ENCODE measurements at regions not wholly inside any gene's neighbourhood (a gene's known extent, or its start where the extent isn't known, plus 50 kb on each side); places are given as distances from the start of the nearest gene placed in this dataset.

DNA sequence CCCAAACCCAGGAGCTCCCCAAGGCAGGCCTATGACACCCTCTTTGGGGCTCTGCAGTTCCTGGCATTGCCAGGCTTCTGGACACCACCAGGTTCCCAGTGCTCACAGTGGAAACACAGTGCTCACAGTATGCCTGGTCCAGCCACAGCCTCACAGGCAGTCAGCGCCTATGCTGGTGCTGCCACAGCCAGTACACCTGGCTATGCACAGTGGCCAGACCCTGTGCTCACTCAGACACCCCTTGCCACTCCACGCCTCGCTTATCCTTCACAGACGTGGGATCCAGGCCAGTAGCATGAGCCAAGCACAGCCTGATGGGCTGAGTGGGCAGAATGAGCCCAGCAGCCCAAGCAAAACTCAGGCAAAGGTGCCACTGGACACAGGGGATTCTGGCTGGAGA lies 579.2 kb upstream of the ADGRL2 start:
- no peak for TF ChIP-seq CTCF (IDR thresholded peaks at IDR 0.05)
- no peak for TF ChIP-seq EP300 (IDR thresholded peaks at IDR 0.05)
- TF ChIP-seq POLR2A (IDR thresholded peaks at IDR 0.05), result no peak
- TF ChIP-seq POLR2AphosphoS5 (IDR thresholded peaks at IDR 0.05), result no peak

Measured in sigmoid colon (tissue), 4 donors.